ENCODE measurements at regions not wholly inside any gene's neighbourhood (a gene's known extent, or its start where the extent isn't known, plus 50 kb on each side); places are given as distances from the start of the nearest gene placed in this dataset.

GRCh38 chr6:132931313-132931712 lies 116.9 kb downstream of the RPS12 start:
- H2BK120ac ChIP-seq (replicated peaks; ENCODE audit: low read depth, low read length): no peak overlapping the region
- no peak overlapping the region for H3K4ac ChIP-seq (replicated peaks; ENCODE audit: insufficient read length, low read depth, low read length)
- H3K79me1 ChIP-seq (ENCODE audit: low read depth, low read length): no peaks in the 10 kb centered on the region
- no peak overlapping the region for H2AFZ ChIP-seq (ENCODE audit: low read length)
- no peak overlapping the region for H3K23ac ChIP-seq (ENCODE audit: insufficient read length)
- H2AK5ac ChIP-seq (ENCODE audit: low read depth, low read length): no peak overlapping the region
- no peaks in the 10 kb centered on the region for H3K9me3 ChIP-seq (ENCODE audit: insufficient read depth in 2 of 2, low read depth in 1 of 2, low read length in 1 of 2)
- FAIRE-seq (no peak), DNase-seq (ENCODE audit: low read depth in 1 of 2, low spot score in 2 of 2) (no peak)
- H3K56ac ChIP-seq (replicated peaks; ENCODE audit: insufficient read length, low read depth, low read length): no peak overlapping the region
- CTCF ChIA-PET (ENCODE audit: partially characterized antibody): interaction anchor here (0.6 to 1.4 kb wide), 2 partner anchors 32 to 242 kb away, joined by 3 to 4 read pairs; no protein-coding TSS in a partner anchor
- no peak overlapping the region for H4K5ac ChIP-seq (ENCODE audit: insufficient read length, low read depth, low read length)
- H3K9ac ChIP-seq (replicated peaks in 1 of 4; ENCODE audit: extremely low read depth in 1 of 4, low read depth in 3 of 4, low read length in 3 of 4): no peak overlapping the region
- H3K23me2 ChIP-seq (ENCODE audit: low read depth, low read length): no peaks in the 10 kb centered on the region
- H3K14ac ChIP-seq (ENCODE audit: insufficient read length): no peak overlapping the region
- POLR2A ChIA-PET (ENCODE audit: partially characterized antibody): no interaction called here
- H4K8ac ChIP-seq (ENCODE audit: extremely low read depth, insufficient read depth, low read length): no peak overlapping the region
- H3K79me2 ChIP-seq (ENCODE audit: control insufficient read depth in 1 of 2, insufficient read depth in 2 of 2, low read length in 2 of 2): no peaks in the 10 kb centered on the region
- H4K91ac ChIP-seq (replicated peaks; ENCODE audit: insufficient read length, low read length): no peak overlapping the region
- WGBS, 2 experiments (ENCODE audit: extremely low coverage in 1 of 2, insufficient coverage in 1 of 2, insufficient read length in 1 of 2, insufficient replicate concordance in 2 of 2, low coverage in 1 of 2, low lambda C conversion rate in 2 of 2, missing lambda C conversion rate in 1 of 2): 81% methylated on average over 6 of the region's 6 CpGs; no CpG with 5 or more reads in 1 of the 2 experiments
- H3K18ac ChIP-seq (ENCODE audit: extremely low read depth, low read length): no peak overlapping the region
- peaks cover 0 to 4% (median 0%) of the 10 kb centered on the region in 4 experiments; a peak in 1 of 7 replicates for H3K4me1 ChIP-seq (replicated peaks in 1 of 4; ENCODE audit: control insufficient read depth in 3 of 4, insufficient read depth in 4 of 4, low read length in 3 of 4)
- H3K4me3 ChIP-seq (ENCODE audit: extremely low read depth in 1 of 4, insufficient read depth in 2 of 4, low read depth in 3 of 4, low read length in 4 of 4): no peak overlapping the region
- H3K36me3 ChIP-seq (ENCODE audit: control insufficient read depth in 2 of 4, insufficient read depth in 4 of 4, low read length in 3 of 4): no peaks in the 10 kb centered on the region
- H4K20me1 ChIP-seq (replicated peaks in 1 of 2; ENCODE audit: control insufficient read depth in 1 of 2, insufficient read depth in 2 of 2, low read length in 2 of 2): no peaks in the 10 kb centered on the region
- H2BK12ac ChIP-seq (ENCODE audit: low read depth, low read length): no peak overlapping the region
- H2BK20ac ChIP-seq (ENCODE audit: low read length): no peak overlapping the region
- H3K27me3 ChIP-seq (replicated peaks in 1 of 4; ENCODE audit: control insufficient read depth in 3 of 4, extremely low read depth in 1 of 4, insufficient read depth in 3 of 4, low read length in 3 of 4): no peaks in the 10 kb centered on the region
- no peak overlapping the region for H2BK5ac ChIP-seq (ENCODE audit: low read depth, low read length)
- no peak overlapping the region for H2BK15ac ChIP-seq (ENCODE audit: low read length)
- no peak overlapping the region for H3K4me2 ChIP-seq (ENCODE audit: insufficient read depth in 1 of 2, low read depth in 2 of 2, low read length in 2 of 2)
- no peak overlapping the region for H3K27ac ChIP-seq (ENCODE audit: low read depth, low read length)
- TF ChIP-seq CREB1 (IDR thresholded peaks at IDR 0.05) (no peak), RBBP5 (IDR thresholded peaks at IDR 0.05; ENCODE audit: borderline replicate concordance, low read depth, low read length) (no peak), SUZ12 (IDR thresholded peaks at IDR 0.05; ENCODE audit: low read length) (no peak), GTF2F1 (IDR thresholded peaks at IDR 0.05; ENCODE audit: borderline replicate concordance, low read depth, low read length) (no peak), E2F6 (IDR thresholded peaks at IDR 0.05) (no peak), SIRT6 (IDR thresholded peaks at IDR 0.05; ENCODE audit: low read length) (no peak), SRF (IDR thresholded peaks at IDR 0.05; ENCODE audit: low read depth, low read length) (no peak), HDAC2 (IDR thresholded peaks at IDR 0.05; ENCODE audit: borderline replicate concordance in 1 of 2, low read depth in 2 of 2, low read length in 2 of 2) (no peak), BRCA1 (IDR thresholded peaks at IDR 0.05; ENCODE audit: low read depth, low read length) (no peak), RAD21 (IDR thresholded peaks at IDR 0.05 in 1 of 2, conservative IDR thresholded peaks at IDR 0.05 in 1 of 2; ENCODE audit: low read depth in 2 of 2, low read length in 2 of 2) (no peak), KDM1A (IDR thresholded peaks at IDR 0.05; ENCODE audit: borderline replicate concordance, low read length) (no peak), USF2 (IDR thresholded peaks at IDR 0.05; ENCODE audit: low read length) (no peak), KDM4A (IDR thresholded peaks at IDR 0.05; ENCODE audit: low read depth, low read length, severe bottlenecking) (no peak)

Data from H1 (cell line).